Rectal smooth muscle tissue (tissue), 1 donor: ENCODE measurements at regions not wholly inside any gene's neighbourhood (a gene's known extent, or its start where the extent isn't known, plus 50 kb on each side); places are given as distances from the start of the nearest gene placed in this dataset.

Source experiments
- H3K27ac ChIP-seq: one replicate; pipeline ENCODE4 v1.7.0; 2013; ENCODE audit warnings: low read depth, low read length, inconsistent platforms
- H3K27me3 ChIP-seq: one replicate; pipeline ENCODE4 v1.7.0; 2013; ENCODE audit warnings: low read length; ENCODE audit not compliant: control insufficient read depth, insufficient read depth
- H3K36me3 ChIP-seq: one replicate; pipeline ENCODE4 v1.7.0; 2013; ENCODE audit warnings: low read length; ENCODE audit not compliant: control insufficient read depth, insufficient read depth
- H3K4me1 ChIP-seq: one replicate; pipeline ENCODE4 v1.7.0; 2013; ENCODE audit warnings: low read length; ENCODE audit not compliant: control insufficient read depth, insufficient read depth
- H3K4me3 ChIP-seq: one replicate; pipeline ENCODE4 v1.7.0; 2013; ENCODE audit warnings: low read length
- H3K9ac ChIP-seq: one replicate; pipeline ENCODE4 v1.7.0; 2013; ENCODE audit warnings: low read length

- no peaks in the 10 kb centered on the region for H3K27me3 ChIP-seq
- no peak overlapping the region for H3K4me3 ChIP-seq
- H3K36me3 ChIP-seq = no peaks in the 10 kb centered on the region
- no peak overlapping the region for H3K9ac ChIP-seq
- H3K4me1 ChIP-seq = no peaks in the 10 kb centered on the region
- no peak overlapping the region for H3K27ac ChIP-seq
Measured at GRCh38 chr7:36038063-36038721, 114.9 kb upstream of the EEPD1 start.

GRCh38 chr7:36039243-36039642, 113.8 kb upstream of the EEPD1 start:
- Histone ChIP-seq H3K4me3 (no peak overlapping the region), H3K9ac (no peak overlapping the region), H3K27ac (no peak overlapping the region), H3K4me1 (no peaks in the 10 kb centered on the region), H3K27me3 (no peaks in the 10 kb centered on the region), H3K36me3 (no peaks in the 10 kb centered on the region)

GRCh38 chr7:36039671-36040070, 113.4 kb upstream of the EEPD1 start:
- Histone ChIP-seq H3K27ac (no peak overlapping the region), H3K9ac (no peak overlapping the region), H3K4me1 (no peaks in the 10 kb centered on the region)

GRCh38 chr7:36040679-36041078, 112.4 kb upstream of the EEPD1 start:
- Histone ChIP-seq H3K36me3 (no peaks in the 10 kb centered on the region), H3K27me3 (no peaks in the 10 kb centered on the region), H3K27ac (no peak overlapping the region), H3K4me3 (no peak overlapping the region), H3K4me1 (no peaks in the 10 kb centered on the region), H3K9ac (no peak overlapping the region)

More at GRCh38 chr7:36039671-36040070, 113.4 kb upstream of the EEPD1 start:
- H3K4me3 ChIP-seq = no peak overlapping the region
- H3K36me3 ChIP-seq = no peaks in the 10 kb centered on the region
- H3K27me3 ChIP-seq = no peaks in the 10 kb centered on the region

- H3K27me3 ChIP-seq = no peaks in the 10 kb centered on the region
- no peak overlapping the region for H3K4me3 ChIP-seq
- H3K9ac ChIP-seq = no peak overlapping the region
- no peak overlapping the region for H3K27ac ChIP-seq
- no peaks in the 10 kb centered on the region for H3K4me1 ChIP-seq
- H3K36me3 ChIP-seq = no peaks in the 10 kb centered on the region
Measured at GRCh38 chr7:36044101-36044892, 108.8 kb upstream of the EEPD1 start.

GRCh38 chr7:36045326-36045725, 107.7 kb upstream of the EEPD1 start:
- Histone ChIP-seq H3K36me3 (no peaks in the 10 kb centered on the region), H3K9ac (no peak overlapping the region), H3K4me1 (no peaks in the 10 kb centered on the region), H3K27me3 (no peaks in the 10 kb centered on the region), H3K27ac (no peak overlapping the region), H3K4me3 (no peak overlapping the region)

GRCh38 chr7:36045830-36046341, 107.2 kb upstream of the EEPD1 start:
- Histone ChIP-seq H3K27ac (no peak overlapping the region), H3K4me3 (no peak overlapping the region), H3K4me1 (no peaks in the 10 kb centered on the region), H3K9ac (no peak overlapping the region), H3K27me3 (no peaks in the 10 kb centered on the region), H3K36me3 (no peaks in the 10 kb centered on the region)

GRCh38 chr7:36047091-36047658, 105.9 kb upstream of the EEPD1 start:
- Histone ChIP-seq H3K4me3 (no peak overlapping the region), H3K27ac (no peak overlapping the region), H3K9ac (no peak overlapping the region), H3K27me3 (no peaks in the 10 kb centered on the region), H3K36me3 (no peaks in the 10 kb centered on the region), H3K4me1 (no peaks in the 10 kb centered on the region)

GRCh38 chr7:36048141-36048901, 104.7 kb upstream of the EEPD1 start:
- Histone ChIP-seq H3K4me3 (no peak overlapping the region), H3K4me1 (no peaks in the 10 kb centered on the region), H3K27me3 (no peaks in the 10 kb centered on the region), H3K27ac (no peak overlapping the region), H3K9ac (no peak overlapping the region), H3K36me3 (no peaks in the 10 kb centered on the region)

GRCh38 chr7:36048902-36049240, 104.2 kb upstream of the EEPD1 start:
- Histone ChIP-seq H3K4me1 (no peaks in the 10 kb centered on the region), H3K27ac (no peak overlapping the region), H3K27me3 (no peaks in the 10 kb centered on the region), H3K4me3 (no peak overlapping the region), H3K36me3 (no peaks in the 10 kb centered on the region), H3K9ac (no peak overlapping the region)

GRCh38 chr7:36051501-36051900, 101.6 kb upstream of the EEPD1 start:
- Histone ChIP-seq H3K27me3 (no peaks in the 10 kb centered on the region), H3K27ac (no peak overlapping the region), H3K4me3 (no peak overlapping the region), H3K36me3 (no peaks in the 10 kb centered on the region), H3K9ac (no peak overlapping the region), H3K4me1 (no peaks in the 10 kb centered on the region)

- no peaks in the 10 kb centered on the region for H3K27me3 ChIP-seq
- H3K27ac ChIP-seq = no peak overlapping the region
- no peaks in the 10 kb centered on the region for H3K4me1 ChIP-seq
- H3K9ac ChIP-seq = no peak overlapping the region
- no peak overlapping the region for H3K4me3 ChIP-seq
- H3K36me3 ChIP-seq = no peaks in the 10 kb centered on the region
Measured at GRCh38 chr7:36053589-36053988, 99.5 kb upstream of the EEPD1 start.
